Parathyroid adenoma (tissue), 2 donors: ENCODE measurements at regions not wholly inside any gene's neighbourhood (a gene's known extent, or its start where the extent isn't known, plus 50 kb on each side); places are given as distances from the start of the nearest gene placed in this dataset.

Experiments used
- H2AFZ ChIP-seq: fragments of 300-600 bp; sonication (generic); one replicate; pipeline ENCODE4 v1.7.0; 2017; ENCODE audit warnings: antibody characterized with exemption, mild to moderate bottlenecking
- H3K27ac ChIP-seq: fragments of 300-600 bp; sonication (generic); one replicate; pipeline ENCODE4 v1.7.0; 2017
- H3K27me3 ChIP-seq: fragments of 300-600 bp; sonication (generic); one replicate; pipeline ENCODE4 v1.7.0; 2017; ENCODE audit warnings: low read length; ENCODE audit not compliant: control insufficient read depth, insufficient read depth
- H3K36me3 ChIP-seq: fragments of 300-600 bp; sonication (generic); one replicate; pipeline ENCODE4 v1.7.0; 2017; ENCODE audit warnings: low read length; ENCODE audit not compliant: control insufficient read depth, insufficient read depth
- H3K4me1 ChIP-seq: fragments of 300-600 bp; sonication (generic); one replicate; pipeline ENCODE4 v1.7.0; 2017; ENCODE audit warnings: control low read depth
- H3K4me2 ChIP-seq: fragments of 300-600 bp; sonication (generic); one replicate; pipeline ENCODE4 v1.7.0; 2017; ENCODE audit warnings: low read length
- H3K4me3 ChIP-seq: fragments of 300-600 bp; sonication (generic); one replicate; pipeline ENCODE4 v1.7.0; 2017; ENCODE audit warnings: low read depth, low read length
- H3K79me2 ChIP-seq: fragments of 300-600 bp; sonication (generic); one replicate; pipeline ENCODE4 v1.7.0; 2017; ENCODE audit warnings: control low read depth
- H3K9ac ChIP-seq: fragments of 300-600 bp; sonication (generic); one replicate; pipeline ENCODE4 v1.7.0; 2017; ENCODE audit warnings: mild to moderate bottlenecking
- H3K9me3 ChIP-seq: fragments of 300-600 bp; sonication (generic); one replicate; pipeline ENCODE4 v1.7.0; 2017; ENCODE audit warnings: low read length; ENCODE audit not compliant: control insufficient read depth
- TF ChIP-seq, protein P1 (sequence below): fragments of 300-600 bp; sonication (generic); IDR thresholded peaks from one replicate; pipeline ENCODE4 v1.7.0; 2017; ENCODE audit warnings: antibody characterized with exemption, mild to moderate bottlenecking
- donor health status: primary hyperparathyroidism.

DNA sequence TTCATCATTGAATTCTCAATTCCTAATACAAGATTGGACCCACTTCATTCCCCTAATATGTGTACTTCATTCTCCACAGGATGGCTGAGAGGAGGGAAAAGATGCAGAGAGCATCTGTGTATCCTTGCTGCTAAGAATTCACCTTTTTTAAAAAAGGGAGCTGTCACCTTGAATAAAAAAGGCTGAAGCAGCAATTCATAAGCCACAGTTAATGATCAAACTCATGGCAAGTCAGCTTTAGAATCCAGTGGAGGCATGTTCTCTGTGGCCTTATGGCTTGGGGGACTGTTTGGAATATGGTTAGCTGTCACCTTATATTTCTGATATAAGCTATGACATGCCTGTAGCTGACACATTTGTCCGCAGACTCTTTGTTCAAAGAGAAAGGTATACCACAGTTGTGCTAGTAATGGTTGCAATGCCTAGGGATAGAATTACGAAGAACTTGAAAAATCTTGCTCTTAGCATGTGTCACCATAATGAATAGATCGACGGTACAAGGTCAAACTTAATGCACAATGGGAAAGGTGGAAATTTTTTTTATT lies 256.8 kb upstream of the TNC start:
- no peak overlapping the region for H3K4me2 ChIP-seq
- no peaks in the 10 kb centered on the region for H3K27me3 ChIP-seq
- H3K4me1 ChIP-seq = no peaks in the 10 kb centered on the region
- H3K9me3 ChIP-seq = no peaks in the 10 kb centered on the region
- TF ChIP-seq, protein P1, sequence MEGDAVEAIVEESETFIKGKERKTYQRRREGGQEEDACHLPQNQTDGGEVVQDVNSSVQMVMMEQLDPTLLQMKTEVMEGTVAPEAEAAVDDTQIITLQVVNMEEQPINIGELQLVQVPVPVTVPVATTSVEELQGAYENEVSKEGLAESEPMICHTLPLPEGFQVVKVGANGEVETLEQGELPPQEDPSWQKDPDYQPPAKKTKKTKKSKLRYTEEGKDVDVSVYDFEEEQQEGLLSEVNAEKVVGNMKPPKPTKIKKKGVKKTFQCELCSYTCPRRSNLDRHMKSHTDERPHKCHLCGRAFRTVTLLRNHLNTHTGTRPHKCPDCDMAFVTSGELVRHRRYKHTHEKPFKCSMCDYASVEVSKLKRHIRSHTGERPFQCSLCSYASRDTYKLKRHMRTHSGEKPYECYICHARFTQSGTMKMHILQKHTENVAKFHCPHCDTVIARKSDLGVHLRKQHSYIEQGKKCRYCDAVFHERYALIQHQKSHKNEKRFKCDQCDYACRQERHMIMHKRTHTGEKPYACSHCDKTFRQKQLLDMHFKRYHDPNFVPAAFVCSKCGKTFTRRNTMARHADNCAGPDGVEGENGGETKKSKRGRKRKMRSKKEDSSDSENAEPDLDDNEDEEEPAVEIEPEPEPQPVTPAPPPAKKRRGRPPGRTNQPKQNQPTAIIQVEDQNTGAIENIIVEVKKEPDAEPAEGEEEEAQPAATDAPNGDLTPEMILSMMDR = no peak
- no peak overlapping the region for H3K27ac ChIP-seq
- H2AFZ ChIP-seq = no peak overlapping the region
- no peaks in the 10 kb centered on the region for H3K79me2 ChIP-seq
- no peak overlapping the region for H3K4me3 ChIP-seq
- no peak overlapping the region for H3K9ac ChIP-seq
- no peaks in the 10 kb centered on the region for H3K36me3 ChIP-seq

DNA sequence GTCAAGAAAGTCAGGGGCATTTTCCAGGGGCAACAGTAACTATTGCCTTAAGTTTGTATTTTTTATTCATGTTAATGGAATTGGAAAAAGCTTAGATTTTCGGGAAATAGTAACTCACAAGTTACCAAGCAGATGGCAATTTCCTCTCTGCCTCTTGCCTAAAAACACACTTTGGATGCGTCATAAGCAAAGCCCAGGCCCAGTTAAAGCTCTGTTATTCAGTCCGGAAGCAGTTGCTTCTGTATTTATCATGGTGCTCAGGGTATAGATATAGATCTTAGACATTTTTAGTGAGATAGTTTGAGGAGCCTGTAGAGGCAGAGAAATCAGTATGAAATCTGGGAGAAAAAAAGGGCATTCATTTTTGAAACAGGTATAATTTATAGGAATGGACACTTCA lies 260.3 kb upstream of the TNC start:
- no peaks in the 10 kb centered on the region for H3K9me3 ChIP-seq
- H3K4me3 ChIP-seq = no peak overlapping the region
- no peak overlapping the region for H2AFZ ChIP-seq
- no peak overlapping the region for H3K27ac ChIP-seq
- no peak overlapping the region for H3K4me2 ChIP-seq
- H3K36me3 ChIP-seq = no peaks in the 10 kb centered on the region
- no peaks in the 10 kb centered on the region for H3K27me3 ChIP-seq
- no peaks in the 10 kb centered on the region for H3K4me1 ChIP-seq
- no peaks in the 10 kb centered on the region for H3K79me2 ChIP-seq
- H3K9ac ChIP-seq = no peak overlapping the region
- TF ChIP-seq, protein P1 = no peak

DNA sequence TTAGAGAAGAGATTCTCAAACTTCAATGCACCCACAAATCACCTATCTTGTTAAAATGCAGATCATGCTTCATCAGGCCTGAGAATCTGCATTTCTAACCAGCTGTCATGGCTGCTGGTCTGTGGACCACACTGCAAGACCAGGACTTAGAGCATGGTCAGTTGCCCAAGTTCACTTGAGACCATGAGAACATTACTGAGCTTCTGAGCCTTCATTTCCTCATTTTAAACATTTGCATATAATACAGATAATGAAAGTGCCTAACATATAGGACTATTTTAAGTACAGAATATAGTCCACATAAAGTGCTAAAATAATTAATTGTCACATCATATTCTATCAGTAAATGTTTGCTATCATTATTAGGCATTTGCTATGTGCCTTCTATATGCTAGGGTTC lies 260.8 kb upstream of the TNC start:
- H3K4me1 ChIP-seq = no peaks in the 10 kb centered on the region
- H3K9ac ChIP-seq = no peak overlapping the region

GRCh38 chr9:115379719-115380118 lies 261.8 kb upstream of the TNC start:
- H3K27ac ChIP-seq = no peak overlapping the region
- H3K27me3 ChIP-seq = no peaks in the 10 kb centered on the region
- H3K36me3 ChIP-seq = no peaks in the 10 kb centered on the region
- H3K9ac ChIP-seq = no peak overlapping the region
- H3K4me2 ChIP-seq = no peak overlapping the region
- TF ChIP-seq, protein P1 = no peak
- H3K4me1 ChIP-seq = no peaks in the 10 kb centered on the region
- no peaks in the 10 kb centered on the region for H3K9me3 ChIP-seq
- no peaks in the 10 kb centered on the region for H3K79me2 ChIP-seq
- H2AFZ ChIP-seq = no peak overlapping the region
- H3K4me3 ChIP-seq = no peak overlapping the region

More for the DNA sequence above, 260.8 kb upstream of the TNC start:
- Histone ChIP-seq H3K36me3 (no peaks in the 10 kb centered on the region), H3K9me3 (no peaks in the 10 kb centered on the region), H3K27me3 (no peaks in the 10 kb centered on the region), H3K4me2 (no peak overlapping the region), H3K79me2 (no peaks in the 10 kb centered on the region), H2AFZ (no peak overlapping the region), H3K4me3 (no peak overlapping the region), H3K27ac (no peak overlapping the region)
- TF ChIP-seq, protein P1 = no peak

- no peak overlapping the region for H3K9ac ChIP-seq
- no peaks in the 10 kb centered on the region for H3K27me3 ChIP-seq
- no peak overlapping the region for H3K4me2 ChIP-seq
- no peaks in the 10 kb centered on the region for H3K9me3 ChIP-seq
- no peak overlapping the region for H3K4me3 ChIP-seq
- TF ChIP-seq, protein P1 = no peak
- H3K27ac ChIP-seq = no peak overlapping the region
- no peak overlapping the region for H2AFZ ChIP-seq
- no peaks in the 10 kb centered on the region for H3K79me2 ChIP-seq
- no peaks in the 10 kb centered on the region for H3K4me1 ChIP-seq
- no peaks in the 10 kb centered on the region for H3K36me3 ChIP-seq
Measured at GRCh38 chr9:115382865-115383264, 264.9 kb upstream of the TNC start.
